Renal pelvis (tissue), 1 donor: ENCODE measurements at regions not wholly inside any gene's neighbourhood (a gene's known extent, or its start where the extent isn't known, plus 50 kb on each side); places are given as distances from the start of the nearest gene placed in this dataset.
"Not testable (repeated sequence)": the region's sequence is repeated elsewhere in the genome, so short reads cannot be mapped to it uniquely, and the experiment has no call there.

ENCODE experiments used
- DNase-seq: peaks from one replicate; pipeline ENCODE4 v3.0.0-alpha.2; 2013

DNA sequence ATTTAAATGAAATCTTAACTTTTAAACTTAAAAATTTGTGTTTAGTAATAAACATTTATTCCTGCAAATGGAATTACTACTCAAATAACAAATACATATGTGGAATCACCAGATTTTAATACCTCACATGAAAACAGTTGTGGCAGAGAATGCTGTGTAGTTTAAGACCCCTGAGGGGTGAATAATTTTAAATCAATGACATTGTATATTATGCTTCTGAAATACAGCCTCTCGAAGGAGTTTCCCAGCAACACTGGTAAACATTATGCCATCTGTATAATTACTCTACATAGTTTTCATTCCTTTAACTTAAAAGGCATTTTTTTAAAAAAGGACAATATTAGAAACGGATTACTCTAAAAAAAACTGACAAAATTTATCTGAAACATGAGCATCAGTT, 2313.3 kb downstream of the ARAP2 start:
- DNase-seq = no peak

DNA sequence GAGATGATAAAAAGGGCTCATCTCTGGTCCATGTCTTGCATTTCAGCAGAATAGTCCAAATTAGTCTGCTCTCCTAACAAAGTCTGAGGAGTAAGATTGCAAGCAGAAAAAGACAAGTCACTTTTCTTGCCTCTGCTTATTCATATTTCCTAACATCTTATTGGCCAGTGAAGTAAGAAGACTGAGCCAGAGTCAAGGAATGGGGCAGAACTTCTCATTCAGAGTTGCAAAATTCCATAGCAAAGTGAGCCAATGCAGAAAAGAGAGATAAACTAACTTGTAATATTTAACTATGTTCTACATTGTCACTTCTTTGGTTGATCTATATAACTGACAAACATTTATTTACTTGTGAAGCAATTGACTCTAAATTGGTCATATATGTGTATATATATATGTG, 2304.0 kb downstream of the ARAP2 start:
- DNase-seq = no peak

DNA sequence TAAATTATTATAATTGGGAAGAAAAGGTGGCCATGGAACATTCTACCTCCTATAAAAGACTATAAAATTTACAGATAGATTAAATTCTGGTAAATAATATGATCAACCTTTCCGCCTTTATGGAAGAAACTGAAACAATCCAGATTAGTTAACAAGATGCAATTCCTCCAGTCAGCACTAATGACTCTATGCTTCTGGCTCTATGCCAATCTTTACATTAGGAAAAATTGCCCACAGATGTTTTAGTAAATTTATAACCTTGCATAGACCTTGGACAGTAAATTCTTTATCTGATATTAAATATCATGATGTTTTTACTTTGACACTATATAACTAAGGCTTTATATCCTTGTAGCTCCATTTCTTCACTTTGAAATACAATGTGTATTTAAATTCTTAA, 2302.5 kb downstream of the ARAP2 start:
- no peak for DNase-seq

DNA sequence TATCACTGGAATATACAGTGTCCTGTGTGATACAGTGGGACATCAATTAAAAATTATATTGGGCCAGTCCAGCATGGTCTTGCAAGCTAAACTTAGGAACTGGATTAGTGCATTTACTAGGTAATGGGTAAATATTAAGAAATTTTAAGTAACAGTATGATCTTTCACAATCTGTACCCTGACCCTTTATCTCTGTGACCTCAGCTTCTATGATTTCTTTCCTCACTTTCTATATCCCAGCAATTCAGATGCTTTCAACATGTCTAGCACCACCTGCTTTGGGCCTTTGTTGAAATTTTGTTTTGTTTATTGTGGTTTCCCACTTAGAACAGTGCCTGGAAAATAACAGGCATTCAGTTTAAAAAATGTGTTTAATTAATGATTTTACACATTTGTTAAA, 2295.4 kb downstream of the ARAP2 start:
- DNase-seq = no peak

DNA sequence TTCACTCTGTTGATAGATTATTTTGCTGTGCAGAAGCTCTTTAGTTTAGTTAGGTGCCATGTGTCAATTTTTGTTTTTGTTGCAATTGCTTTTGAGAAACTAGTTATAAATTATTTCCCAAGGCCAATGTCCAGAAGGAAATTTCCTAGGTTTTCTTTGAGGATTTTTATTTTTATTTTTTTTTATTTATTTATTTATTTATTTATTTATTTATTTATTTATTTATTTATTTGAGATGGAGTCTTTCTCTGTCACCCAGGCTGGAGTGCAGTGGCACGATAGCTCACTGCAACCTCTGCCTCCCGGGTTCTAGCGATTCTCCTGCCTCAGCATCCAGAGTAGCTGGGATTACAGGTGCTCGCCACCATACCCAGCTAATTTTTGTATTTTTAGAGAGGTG, 2290.5 kb downstream of the ARAP2 start:
- DNase-seq = not testable (repeated sequence)

DNA sequence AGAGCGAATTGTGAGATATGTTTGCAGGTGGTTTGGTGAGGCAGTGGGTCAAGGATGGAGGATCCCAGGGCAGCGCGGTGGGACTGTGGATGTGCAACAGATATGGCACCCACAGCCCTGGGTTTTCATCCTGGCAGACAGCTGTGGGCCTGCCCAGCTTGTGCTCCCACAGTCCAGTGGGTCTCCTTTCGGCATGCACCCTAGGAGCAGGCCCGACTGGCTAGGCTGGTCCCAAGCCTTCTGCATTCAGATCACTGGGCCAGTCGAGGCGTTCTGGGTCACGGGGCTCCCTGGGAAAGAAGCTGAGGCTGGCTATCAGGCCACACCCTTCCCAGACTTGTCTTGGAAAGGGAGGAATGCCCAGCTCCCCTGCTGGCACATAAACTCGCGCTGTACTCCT, 2289.6 kb downstream of the ARAP2 start:
- DNase-seq = no peak

DNA sequence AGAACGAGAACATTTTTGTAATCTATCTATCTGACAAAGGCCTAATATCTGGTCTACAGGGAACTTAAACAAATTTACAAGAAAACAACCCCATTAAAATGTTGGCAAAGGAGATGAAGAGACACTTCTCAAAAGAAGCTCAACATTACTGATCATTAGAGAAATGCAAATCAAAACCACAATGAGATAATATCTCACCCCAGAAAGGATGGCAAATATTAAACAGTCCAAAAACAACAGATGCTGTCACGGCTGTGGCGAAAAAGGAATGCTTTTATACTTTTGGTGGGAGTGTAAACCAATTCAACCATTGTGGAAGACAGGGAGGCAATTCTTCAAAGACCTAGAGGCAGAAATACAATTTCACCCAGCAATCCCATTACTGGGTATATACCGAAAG, 2284.8 kb downstream of the ARAP2 start:
- no peak for DNase-seq

DNA sequence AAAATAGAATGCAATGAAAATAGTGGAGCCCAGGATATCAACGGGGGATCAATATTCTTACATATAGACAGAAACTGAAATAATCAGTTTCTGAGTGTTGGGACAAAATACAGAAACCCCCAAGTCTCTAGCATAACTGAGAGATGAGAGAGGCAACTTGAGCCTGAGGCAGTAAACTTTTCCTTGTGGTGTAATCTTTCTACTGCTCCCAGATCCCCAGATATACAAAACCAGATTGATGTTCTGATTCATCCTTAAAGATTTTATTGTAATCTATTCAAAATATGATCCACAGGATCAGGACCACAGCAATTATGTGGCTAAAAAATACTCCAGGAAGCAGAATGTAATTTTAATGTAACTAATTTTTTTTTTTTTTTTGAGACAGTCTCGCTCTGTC, 2282.6 kb downstream of the ARAP2 start:
- no peak for DNase-seq

DNA sequence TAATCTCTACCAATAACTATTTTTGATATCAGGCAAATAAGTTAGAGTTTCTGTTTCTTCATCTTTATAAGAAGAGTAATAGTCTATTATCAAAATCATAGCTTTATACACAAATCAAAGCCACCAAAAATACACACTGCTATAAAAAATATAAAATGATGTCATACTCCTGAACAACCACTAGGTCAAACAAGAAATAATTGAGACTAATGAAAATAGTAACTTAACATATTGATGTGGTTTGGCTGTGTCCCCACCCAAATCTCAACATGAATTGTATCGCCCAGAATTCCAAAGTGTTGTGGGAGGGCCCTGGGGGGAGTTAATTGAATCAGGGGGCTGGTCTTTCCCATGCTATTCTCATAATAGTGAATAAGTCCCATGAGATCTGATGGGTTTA, 2277.5 kb downstream of the ARAP2 start:
- no peak for DNase-seq

DNA sequence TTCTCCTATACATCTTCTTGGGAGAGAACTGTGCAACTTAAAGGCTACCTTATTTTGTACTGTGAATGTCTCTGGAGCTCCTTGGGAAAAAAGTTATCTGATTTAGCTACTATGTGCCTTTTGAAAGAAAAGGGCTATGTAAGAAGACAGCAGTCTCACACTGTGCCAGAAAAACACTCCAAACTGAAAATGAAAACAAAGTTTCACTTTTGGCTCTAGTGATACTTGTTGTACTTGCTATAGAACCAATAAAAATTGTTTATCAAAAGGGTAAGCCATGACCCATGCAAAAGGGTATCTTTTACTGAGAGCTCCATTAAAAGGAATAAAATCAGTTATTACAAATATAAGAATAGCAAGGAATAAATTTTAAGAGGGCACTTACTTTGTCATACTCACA, 2270.0 kb downstream of the ARAP2 start:
- DNase-seq = no peak

DNA sequence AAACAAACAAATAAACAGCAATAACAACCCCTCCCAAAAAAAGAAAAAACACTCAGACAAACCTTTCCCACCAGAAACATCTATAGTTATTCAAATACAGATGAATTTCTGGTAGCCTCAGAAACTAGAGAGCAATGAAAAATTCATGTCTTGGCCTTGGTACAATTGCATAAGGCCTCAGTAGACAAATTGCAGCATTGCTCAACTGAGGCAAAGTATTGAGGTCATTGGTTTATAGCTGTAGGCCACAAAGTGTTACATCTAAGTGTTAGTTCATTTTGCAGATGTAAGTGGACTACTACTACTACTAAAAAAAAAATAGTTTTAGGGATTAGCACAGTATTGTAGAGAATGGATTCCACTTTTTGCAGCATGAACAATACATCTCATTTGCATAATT, 2268.3 kb downstream of the ARAP2 start:
- DNase-seq = no peak

DNA sequence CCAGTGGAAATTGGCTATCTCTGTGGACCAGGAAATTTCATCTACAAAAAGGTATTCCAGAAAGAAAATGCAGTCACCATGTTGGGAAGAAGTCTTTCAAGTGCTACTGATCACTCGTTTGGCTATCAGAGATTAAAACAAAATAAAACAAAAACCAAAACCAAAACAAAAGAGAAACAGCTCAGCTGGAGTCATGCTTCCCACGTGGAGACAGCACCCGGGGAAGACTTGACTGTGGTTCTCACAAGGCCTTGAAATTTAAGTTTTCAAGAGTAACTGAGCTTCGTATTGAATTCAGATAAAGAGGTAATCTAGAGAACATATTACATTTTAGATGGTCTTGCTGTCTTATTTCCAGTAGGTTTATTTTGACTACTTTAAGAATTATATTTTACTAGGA, 2264.5 kb downstream of the ARAP2 start:
- not testable (repeated sequence) for DNase-seq

DNA sequence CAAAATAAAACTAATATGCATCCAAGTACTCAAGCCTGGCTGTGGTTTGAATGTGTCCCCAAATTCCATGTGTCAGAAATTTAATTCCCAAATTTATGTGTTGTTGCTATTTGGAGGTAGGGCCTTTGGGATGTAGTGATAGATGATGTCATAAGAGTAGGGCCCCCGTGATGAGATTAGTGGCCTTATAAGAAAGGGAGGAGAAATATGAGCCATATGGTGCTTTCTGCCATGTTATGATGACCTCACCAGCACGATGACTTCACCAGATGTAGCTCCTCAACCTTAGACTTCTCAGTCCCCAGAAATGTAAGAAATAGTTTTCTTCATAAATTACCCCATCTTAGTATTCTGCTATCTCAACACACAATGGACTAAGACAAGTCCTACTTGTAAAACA, 2264.0 kb downstream of the ARAP2 start:
- no peak for DNase-seq

DNA sequence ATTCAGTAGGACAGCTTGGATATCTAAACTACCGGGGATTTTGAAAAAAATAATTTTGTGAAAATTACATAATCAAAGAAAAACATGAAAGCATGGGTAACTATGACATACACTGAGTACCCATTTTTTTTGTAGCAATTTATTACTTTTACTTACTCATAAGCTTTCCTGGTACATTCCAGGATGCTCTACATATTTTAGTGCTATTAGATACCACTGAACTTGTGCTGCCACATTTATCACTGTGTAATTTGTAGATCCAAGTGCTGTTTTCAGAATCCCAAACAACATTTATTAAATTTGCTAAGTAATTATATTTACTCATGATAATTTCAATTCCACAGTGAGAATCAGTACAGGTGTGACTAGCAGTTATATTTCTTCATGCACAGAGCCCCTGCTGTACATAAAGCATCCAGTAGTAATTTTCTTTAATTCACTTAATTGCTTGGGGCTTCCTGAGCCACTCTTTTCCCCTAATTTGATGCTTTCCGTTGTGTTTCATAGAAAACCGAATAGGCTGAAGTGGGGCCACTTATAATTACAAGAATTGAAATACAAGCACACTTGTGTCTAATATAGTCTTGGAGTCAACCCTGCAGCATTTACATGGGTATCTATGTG, 2254.4 kb downstream of the ARAP2 start:
- DNase-seq = no peak

DNA sequence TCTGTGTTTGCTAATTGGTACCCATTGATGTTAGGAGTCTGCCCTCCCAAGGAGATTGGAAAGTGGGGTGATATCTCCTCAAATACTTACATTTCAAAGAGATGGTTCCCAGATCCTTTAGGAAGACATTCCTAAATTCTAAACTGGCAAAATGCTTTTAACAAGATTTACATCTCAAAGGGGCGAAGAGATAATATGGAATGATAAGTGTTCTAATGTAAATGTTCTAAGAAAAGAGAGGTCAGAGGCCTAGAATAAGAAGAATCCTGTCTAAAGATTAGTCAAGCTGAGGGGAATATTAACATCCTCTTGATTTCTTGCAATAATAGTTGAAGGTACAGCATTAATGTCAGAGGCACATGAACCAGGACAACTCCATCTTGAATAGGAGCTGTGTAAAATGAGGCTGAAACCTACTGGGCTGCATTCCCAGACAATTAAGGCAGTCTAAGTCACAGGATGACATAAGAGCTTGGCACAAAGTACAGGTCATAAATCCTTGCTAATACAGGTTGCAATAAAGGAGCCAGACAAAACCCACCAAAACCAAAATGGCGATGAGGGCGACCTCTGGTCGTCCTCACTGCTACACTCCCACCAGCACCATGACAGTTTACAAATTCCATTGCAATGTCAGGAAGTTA, 2248.1 kb downstream of the ARAP2 start:
- no peak for DNase-seq

DNA sequence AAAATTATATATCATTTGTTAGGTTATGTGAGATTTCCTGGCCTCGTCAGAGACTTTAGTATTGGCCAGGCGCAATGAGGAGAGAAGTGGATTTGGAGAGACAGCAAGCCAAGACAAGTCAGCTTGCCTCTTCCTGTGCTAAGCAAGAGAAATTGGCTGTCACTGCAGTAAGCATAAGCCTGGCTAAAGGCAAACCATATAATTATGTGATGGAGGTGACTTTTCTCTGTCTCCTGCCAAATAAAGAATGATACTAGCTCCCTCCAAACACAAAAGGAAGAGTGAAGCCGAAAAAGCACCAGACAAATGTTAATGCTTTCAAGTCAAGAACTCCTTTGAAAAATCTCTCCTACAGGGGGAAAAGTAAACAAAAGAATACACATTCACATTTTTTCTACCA, 2246.0 kb downstream of the ARAP2 start:
- no peak for DNase-seq

DNA sequence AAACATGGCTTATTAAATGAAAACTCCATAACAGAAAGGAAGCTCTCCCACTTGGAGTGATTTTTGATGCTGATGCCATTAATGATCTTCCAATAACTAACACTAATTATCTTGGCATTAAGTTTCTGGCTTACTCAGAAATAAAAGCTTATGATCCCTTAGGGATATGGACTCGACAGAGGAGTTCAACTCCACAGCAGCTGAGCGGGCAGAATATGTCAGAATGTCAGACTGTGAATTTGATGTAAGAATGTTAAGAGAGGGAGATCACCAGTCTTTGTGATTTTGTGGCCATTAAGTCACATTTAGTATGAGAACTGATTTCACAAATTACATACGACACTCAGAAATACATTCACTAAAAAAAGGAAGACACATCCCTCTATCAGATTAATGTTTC, 2244.0 kb downstream of the ARAP2 start:
- DNase-seq = no peak

DNA sequence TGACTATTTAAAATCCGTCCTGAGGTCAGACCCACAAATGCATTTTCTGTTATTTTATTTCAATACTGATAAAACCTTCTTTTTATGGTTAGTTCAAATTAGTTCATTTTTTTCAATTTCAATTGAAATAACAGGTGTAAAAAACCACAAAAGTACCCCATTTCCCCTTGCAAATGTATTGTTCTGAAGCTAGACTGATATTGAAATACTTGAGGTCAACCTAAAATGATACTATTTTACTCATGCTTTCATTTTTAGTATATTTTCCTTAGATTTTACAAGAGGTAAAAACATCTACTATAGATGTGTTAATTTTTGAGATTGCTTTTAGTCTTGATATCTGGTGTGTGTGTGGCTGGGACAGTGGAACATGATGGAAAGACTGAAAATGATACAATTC, 2237.8 kb downstream of the ARAP2 start:
- not testable (repeated sequence) for DNase-seq

DNA sequence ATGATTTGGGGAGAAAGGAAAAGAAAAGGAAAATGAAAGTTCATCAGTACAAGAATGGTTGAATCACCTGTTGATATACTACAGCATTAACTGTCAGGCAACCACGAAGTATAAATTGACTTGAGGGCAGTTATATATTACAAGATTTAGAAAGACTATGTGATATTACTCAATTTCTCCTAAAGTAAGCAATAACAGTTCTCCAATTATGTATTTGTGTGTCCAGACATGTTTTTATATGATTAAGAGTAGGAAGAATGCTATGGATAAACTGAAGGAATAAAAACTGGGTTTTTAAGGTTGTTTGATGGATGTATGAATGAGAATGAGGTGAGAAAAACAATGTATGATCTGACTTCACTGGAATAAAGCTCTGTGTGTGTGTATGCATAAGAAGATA, 2234.4 kb downstream of the ARAP2 start:
- DNase-seq = no peak

DNA sequence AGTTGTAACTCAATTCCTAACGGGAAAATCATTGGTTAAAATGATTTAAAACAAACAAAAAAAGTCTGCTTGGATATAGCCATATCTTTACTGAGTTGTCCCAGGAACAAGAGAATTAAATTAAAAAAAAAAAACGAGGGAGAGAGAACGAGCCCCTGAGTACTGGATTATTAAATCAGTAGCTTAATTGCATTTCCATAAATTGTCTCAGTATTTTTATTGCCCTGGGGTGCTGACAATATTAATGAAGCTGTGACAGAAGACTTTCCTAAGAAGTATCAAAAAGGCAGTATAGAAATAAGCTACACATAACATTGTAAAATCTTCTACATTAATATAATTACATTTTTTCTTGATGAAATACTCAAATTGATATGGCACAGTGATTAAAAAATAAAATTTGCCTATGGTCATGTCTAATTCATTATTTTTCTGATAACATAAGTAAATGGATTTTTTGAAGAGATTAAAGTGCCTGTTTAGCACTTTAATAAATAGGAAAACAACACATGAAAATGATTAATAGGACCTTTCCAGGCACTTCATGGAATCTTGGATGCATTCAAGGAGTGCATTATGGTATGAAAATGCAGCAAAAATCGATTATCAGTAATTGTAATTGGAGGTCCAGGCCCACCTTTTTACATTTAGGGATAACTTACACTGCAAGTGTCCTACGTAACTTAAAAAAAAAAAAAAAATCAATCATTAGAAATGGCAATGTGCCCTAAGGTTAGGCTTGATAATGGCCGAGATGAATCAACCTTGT, 2233.4 kb downstream of the ARAP2 start:
- no peak for DNase-seq

DNA sequence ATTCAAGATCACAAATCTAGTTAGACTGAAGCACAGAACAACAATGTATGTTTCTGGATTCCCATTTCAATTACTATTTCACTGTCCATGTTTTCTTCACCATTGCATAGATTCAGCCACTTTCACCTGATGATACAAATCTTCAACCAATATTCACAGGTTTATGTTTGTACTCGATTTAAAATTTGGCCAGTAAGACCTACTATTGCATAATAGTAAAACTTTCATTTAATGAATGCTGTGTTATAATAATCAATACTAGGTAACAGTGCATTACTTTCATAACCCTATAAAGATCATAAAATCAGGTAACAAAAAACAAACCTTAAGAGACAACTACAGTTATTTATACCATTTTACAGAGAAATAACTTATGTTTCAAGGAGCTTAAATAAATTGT, 2209.1 kb downstream of the ARAP2 start:
- no peak for DNase-seq

DNA sequence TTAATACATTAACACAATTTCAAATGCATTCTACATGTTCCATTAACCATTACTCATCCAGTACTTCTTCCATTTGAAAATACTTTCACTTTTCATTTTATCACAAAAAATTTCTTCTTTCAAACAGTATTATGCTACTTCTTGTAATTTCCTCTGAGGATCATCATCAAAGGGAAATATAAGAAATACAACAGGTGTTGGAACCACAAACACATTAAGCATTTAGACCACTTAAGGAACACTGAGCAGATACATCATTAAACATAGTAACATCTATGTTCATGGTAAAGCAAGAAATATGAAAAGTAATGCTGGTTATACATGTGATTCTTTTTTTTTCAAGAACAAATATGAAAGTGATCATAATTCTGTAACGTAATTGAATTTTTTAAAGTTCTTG, 2207.0 kb downstream of the ARAP2 start:
- no peak for DNase-seq

DNA sequence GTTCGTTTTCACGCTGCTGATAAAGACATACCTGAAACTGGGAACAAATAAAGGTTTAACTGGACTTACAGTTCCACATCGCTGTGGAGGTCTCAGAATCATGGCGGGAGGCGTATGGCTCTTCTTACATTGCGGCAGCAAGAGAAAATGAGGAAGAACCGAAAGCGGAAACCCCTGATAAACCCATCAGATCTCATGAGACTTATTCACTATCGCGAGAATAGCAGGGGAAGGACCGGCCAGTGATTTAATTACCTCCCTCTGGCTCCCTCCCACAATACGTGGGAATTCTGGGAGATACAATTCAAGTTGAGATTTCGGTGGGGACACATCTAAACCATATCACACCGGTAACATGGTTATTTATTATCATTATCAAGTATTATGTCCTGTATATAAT, 2204.5 kb downstream of the ARAP2 start:
- DNase-seq = no peak

DNA sequence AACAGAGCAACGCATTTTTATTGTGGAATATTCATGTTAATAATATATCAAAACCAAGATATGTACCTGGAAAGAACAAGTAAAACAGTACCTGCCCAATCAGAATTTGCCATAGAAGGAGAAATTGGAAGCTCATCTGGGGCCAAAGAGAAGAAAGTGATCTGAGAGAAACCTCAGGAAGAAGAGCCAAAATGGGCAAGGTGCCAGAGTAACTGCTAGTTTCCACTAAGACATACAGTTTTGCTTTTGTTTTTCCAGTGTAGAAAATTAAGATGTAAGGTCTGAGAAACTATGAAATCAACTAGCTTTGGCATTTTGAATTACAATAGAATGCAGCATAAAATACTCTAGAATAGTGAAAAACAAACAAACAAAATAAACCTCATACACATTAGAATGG, 2201.2 kb downstream of the ARAP2 start:
- no peak for DNase-seq
